NCI-H1694 treated with DMSO at 0.1 percent for 48 hours (cell line): ENCODE measurements at regions not wholly inside any gene's neighbourhood (a gene's known extent, or its start where the extent isn't known, plus 50 kb on each side); places are given as distances from the start of the nearest gene placed in this dataset.

Experiments
- DNase-seq: peaks from one replicate; lab custom pipeline; 2025; lab: John Stamatoyannopoulos, UW

- DNase-seq: no peak
Measured at GRCh38 chr6:168883410-168884049, 370.1 kb downstream of the THBS2 start.

GRCh38 chr6:168880271-168880670 lies 373.4 kb downstream of the THBS2 start:
- no peak for DNase-seq

GRCh38 chr6:168877821-168878282 lies 375.8 kb downstream of the THBS2 start:
- DNase-seq: no peak

GRCh38 chr6:168876956-168877355 lies 376.7 kb downstream of the THBS2 start:
- no peak for DNase-seq

- DNase-seq: no peak
Measured at GRCh38 chr6:168875811-168876576, 377.7 kb downstream of the THBS2 start.

GRCh38 chr6:168874637-168875036 lies 379.0 kb downstream of the THBS2 start:
- no peak for DNase-seq

- no peak for DNase-seq
Measured at GRCh38 chr6:168873278-168874190, 380.1 kb downstream of the THBS2 start.

GRCh38 chr6:168871642-168872315 lies 381.9 kb downstream of the THBS2 start:
- no peak for DNase-seq

GRCh38 chr6:168870982-168871381 lies 382.7 kb downstream of the THBS2 start:
- no peak for DNase-seq

- DNase-seq: no peak
Measured at GRCh38 chr6:168867247-168868102, 386.2 kb downstream of the THBS2 start.

- no peak for DNase-seq
Measured at GRCh38 chr6:168866534-168866933, 387.1 kb downstream of the THBS2 start.

GRCh38 chr6:168865522-168865921 lies 388.1 kb downstream of the THBS2 start:
- no peak for DNase-seq

- no peak for DNase-seq
Measured at GRCh38 chr6:168864541-168865460, 388.8 kb downstream of the THBS2 start.

- no peak for DNase-seq
Measured at GRCh38 chr6:168863467-168863866, 390.2 kb downstream of the THBS2 start.

- no peak for DNase-seq
Measured at GRCh38 chr6:168862346-168862980, 391.2 kb downstream of the THBS2 start.

- no peak for DNase-seq
Measured at GRCh38 chr6:168860987-168861386, 392.7 kb downstream of the THBS2 start.

GRCh38 chr6:168860341-168860740 lies 393.3 kb downstream of the THBS2 start:
- DNase-seq: no peak

- no peak for DNase-seq
Measured at GRCh38 chr6:168858926-168859325, 394.7 kb downstream of the THBS2 start.

GRCh38 chr6:168856914-168857313 lies 396.7 kb downstream of the THBS2 start:
- no peak for DNase-seq
